ENCODE measurements at regions not wholly inside any gene's neighbourhood (a gene's known extent, or its start where the extent isn't known, plus 50 kb on each side); places are given as distances from the start of the nearest gene placed in this dataset.
A peak's percentile ranks its signal among the peaks of the same experiment; 100 is the strongest.
"Not testable (repeated sequence)": the region's sequence is repeated elsewhere in the genome, so short reads cannot be mapped to it uniquely, and the experiment has no call there.

DNA sequence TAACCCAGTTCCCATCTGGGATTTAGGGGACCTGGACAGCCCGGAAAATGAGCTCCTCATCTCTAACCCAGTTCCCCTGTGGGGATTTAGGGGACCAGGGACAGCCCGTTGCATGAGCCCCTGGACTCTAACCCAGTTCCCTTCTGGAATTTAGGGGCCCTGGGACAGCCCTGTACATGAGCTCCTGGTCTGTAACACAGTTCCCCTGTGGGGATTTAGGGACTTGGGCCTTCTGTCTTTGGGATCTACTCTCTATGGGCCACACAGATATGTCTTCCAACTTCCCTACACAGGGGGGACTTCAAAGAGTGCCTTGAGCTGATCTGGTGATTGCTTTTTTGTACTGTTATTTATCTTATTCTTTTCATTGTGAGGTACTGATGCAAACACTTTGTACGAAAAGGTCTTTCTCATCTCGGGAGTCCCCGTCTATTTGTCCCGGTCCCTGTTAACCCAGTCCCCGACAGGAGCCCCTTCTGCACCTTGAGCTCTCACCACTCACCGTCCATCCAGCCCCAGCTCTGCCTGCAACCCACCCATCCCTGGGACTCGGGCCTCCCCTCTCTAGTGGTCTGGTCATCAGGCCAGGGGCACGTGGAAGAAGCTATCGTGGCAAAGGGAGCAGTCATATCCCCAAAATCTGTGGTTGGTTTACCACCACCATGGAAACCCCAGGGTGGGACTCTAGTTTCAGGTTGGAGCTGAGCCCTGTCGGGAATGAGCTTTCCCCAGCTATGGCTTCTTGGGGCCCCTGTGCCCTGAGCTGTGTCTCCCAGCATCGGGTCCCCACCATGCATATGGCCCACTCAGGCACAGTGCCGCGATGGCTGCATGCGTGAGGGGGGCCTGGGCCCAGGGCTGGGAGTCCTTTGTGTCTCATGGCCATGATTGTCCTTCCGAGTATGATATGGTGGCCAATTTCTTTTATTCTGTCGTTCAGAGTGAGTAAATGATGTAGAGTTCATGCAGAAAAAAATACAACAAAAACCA is 270.4 kb upstream of the PLCXD1 start:
- not testable (repeated sequence) for DNase-seq (ENCODE audit: low spot score)

DNA sequence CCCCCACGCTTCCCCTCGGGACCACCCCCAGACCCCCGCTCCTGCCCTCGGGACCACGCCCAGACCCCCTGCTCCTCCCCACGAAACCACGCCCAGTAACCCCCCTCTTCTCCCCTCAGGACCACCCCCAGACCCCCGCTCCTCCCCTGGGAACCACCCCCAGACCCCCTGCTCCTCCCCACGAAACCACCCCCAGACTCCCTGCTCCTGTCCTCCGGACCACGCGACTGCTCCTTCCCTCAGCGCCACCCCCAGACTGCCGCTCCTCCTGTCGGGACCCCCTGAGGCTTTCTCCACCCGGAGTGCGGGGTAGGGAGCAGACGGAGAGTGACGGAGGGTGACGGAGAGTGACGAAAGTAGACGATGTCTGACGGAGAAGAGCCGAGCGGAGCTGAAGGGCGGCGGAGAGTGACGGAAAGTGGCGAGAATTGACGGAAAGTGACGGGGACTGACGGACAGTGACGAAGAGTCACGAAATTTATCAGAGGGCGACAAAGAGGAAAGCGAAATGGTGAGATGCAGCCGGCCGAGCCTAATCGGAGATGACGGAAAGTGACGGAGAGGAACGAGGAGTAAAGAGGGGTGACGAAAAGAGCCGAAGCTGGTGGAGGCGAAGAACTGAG is 267.2 kb upstream of the PLCXD1 start:
- not testable (repeated sequence) for DNase-seq (ENCODE audit: low spot score)

DNA sequence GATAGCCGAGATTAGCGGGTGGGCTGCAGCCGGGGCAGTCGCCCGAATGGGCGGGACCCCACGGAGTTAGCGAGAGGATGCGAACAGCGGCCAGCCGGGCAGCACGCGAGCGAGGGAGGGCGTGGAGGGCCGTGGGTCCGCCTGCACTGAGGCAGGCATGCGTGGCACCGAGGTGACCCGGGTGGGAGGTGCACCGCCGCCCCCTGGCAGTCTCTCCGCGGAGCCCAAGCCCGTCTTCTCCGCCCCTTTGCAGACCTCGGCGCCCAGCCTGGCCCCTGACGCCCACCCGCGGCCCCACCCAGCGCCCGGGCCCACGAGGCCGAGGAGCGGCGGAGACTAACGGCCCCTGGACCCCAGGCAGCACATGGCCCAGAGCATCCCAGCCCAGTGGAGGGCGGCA is 266.7 kb upstream of the PLCXD1 start:
- not testable (repeated sequence) for DNase-seq (ENCODE audit: low spot score)

DNA sequence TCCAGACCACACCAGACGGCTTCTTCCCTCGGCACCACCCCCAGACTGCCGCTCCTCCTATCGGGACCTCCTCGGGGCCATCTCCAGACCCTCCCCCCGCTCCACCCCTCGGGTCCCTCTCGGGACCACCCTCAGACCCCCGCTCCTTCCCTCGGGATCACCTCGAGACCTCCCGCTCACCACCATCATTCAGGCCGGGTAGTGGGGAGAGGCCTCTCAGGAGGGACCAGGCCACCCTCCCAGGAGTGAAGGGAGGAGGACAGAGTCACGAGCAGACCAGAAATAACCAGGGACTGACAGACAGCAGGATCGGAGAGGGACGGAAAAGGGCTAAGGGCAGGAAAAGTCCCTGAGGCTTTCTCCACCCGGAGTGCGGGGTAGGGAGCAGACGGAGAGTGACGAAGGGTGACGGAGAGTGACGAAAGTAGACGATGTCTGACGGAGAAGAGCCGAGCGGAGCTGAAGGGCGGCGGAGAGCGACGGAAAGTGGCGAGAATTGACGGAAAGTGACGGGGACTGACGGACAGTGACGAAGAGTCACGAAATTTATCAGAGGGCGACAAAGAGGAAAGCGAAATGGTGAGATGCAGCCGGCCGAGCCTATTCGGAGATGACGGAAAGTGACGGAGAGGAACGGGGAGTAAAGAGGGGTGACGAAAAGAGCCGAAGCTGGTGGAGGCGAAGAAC is 262.3 kb upstream of the PLCXD1 start:
- DNase-seq (ENCODE audit: low spot score) = not testable (repeated sequence)

DNA sequence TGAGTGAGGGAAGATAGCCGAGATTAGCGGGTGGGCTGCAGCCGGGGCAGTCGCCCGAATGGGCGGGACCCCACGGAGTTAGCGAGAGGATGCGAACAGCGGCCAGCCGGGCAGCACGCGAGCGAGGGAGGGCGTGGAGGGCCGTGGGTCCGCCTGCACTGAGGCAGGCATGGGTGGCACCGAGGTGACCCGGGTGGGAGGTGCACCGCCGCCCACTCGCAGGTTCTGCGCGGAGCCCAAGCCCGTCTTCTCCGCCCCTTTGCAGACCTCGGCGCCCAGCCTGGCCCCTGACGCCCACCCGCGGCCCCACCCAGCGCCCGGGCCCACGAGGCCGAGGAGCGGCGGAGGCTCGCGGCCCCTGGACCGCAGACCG is 261.7 kb upstream of the PLCXD1 start:
- not testable (repeated sequence) for DNase-seq (ENCODE audit: low spot score)

DNA sequence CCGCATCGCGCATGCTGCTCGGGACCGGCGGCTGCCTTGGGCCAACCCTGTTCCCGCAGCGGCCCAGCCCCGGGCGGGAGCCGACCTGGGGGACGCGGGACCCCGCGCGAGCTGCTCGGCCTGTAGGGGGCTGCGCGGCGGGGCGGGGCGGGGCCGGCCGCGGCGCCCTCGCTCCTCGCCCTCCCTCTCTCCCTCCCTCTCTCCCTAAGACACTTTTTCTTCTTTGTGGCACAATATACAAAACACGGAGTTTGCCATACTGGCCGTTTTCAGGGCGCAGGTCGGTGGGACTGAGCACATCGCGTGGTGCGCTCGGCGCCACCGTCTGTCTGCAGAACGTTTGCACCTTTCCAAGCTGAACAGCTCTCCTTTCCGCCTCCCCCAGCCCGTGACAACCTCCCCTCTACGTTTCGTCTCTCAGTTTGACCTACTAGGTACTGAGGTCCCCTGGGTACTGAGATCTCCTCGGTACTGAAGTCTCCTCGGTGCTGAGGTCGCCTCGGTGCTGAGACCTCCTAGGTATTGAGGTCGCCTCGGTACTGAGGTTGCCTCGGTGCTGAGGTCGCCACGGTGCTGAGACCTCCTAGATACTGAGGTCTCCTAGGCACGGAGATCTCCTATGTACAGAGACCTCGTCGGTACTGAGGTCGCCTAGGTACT is 261.1 kb upstream of the PLCXD1 start:
- peak; percentile 1 for DNase-seq (ENCODE audit: low spot score)

DNA sequence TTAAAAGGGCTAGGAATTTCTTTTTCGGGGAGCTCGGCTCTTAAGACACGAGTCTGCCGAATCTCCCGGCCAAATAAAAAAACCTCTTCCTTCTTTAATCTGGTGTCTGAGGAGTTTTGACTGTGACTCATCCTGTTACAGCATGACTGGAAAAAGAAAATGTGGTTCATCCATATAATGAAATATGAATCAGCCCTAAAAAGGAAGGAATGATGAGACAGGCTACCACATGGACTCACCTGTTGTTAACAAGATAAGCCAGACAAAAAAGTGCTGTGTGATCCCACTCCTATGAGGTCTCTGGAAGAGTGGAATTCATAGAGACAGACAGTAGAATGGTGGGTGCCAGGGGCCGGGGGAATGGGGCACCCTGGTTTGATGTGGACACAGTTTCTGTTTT is 257.0 kb upstream of the PLCXD1 start:
- not testable (repeated sequence) for DNase-seq (ENCODE audit: low spot score)

Data from HuH-7 (cell line).